ENCODE measurements at regions not wholly inside any gene's neighbourhood (a gene's known extent, or its start where the extent isn't known, plus 50 kb on each side); places are given as distances from the start of the nearest gene placed in this dataset.

GRCh38 chr10:107557916-107558315, 393.4 kb upstream of the SORCS1 start:
- TF ChIP-seq CTCF (IDR thresholded peaks at IDR 0.05) (no peak), EP300 (IDR thresholded peaks at IDR 0.05) (no peak), POLR2A (IDR thresholded peaks at IDR 0.05) (no peak)

All from ovary (tissue), 3 donors.